Ovary (tissue), 7 donors: ENCODE measurements at regions not wholly inside any gene's neighbourhood (a gene's known extent, or its start where the extent isn't known, plus 50 kb on each side); places are given as distances from the start of the nearest gene placed in this dataset.

ENCODE experiments used
- DNase-seq, 5 donors: peaks; one replicate each; pipeline ENCODE4 v3.0.0-alpha.2; 2019 to 2020
- H3K27ac ChIP-seq, 2 donors: fragments of 200-600 bp; one replicate each; pipeline versions ENCODE4 v1.5.1 to v1.8.0; 2019 to 2022
- H3K27me3 ChIP-seq: fragments of 200-600 bp; one replicate; pipeline ENCODE4 v1.8.0; 2022
- H3K36me3 ChIP-seq: fragments of 200-600 bp; sonication (generic); one replicate; pipeline ENCODE4 v1.5.1; 2019
- H3K4me1 ChIP-seq: one replicate; pipeline ENCODE4 v1.8.1; 2013; ENCODE audit warnings: mild to moderate bottlenecking, moderate library complexity; ENCODE audit not compliant: insufficient read depth
- H3K4me3 ChIP-seq: fragments of 200-600 bp; sonication (generic); one replicate; pipeline ENCODE4 v1.5.1; 2017
- H3K9me3 ChIP-seq, 2 donors: fragments of 200-600 bp in 1 of 2; sonication (generic) in 1 of 2; one replicate each; pipeline versions ENCODE4 v1.5.1 to v1.8.1; 2013 to 2019; ENCODE audit warnings: mild to moderate bottlenecking in 1 of 2, moderate library complexity in 1 of 2
- EP300 ChIP-seq: sonication (generic); formaldehyde crosslinking; IDR thresholded peaks from one replicate; pipeline ENCODE4 v1.6.1; 2017; ENCODE audit warnings: antibody characterized with exemption
- POLR2A ChIP-seq: fragments of 450-650 bp; IDR thresholded peaks from one replicate; pipeline ENCODE4 v1.6.1; 2017; ENCODE audit warnings: antibody characterized with exemption, mild to moderate bottlenecking, moderate library complexity
- WGBS, 3 donors: extraction: QIAGEN DNeasy Blood & Tissue Kit in 1 of 3; methylation state at CpG; one replicate each; pipeline versions ENCODE4 v1.1.5 to v1.1.7; 2013 to 2017; 5-methylcytosine and 5-hydroxymethylcytosine counted together
- intact Hi-C, 4 donors: fragments of 100-400 bp; cut with DNase I; formaldehyde crosslinking; loops; one replicate each; pipeline versions ENCODE4 v1.11.0 to v1.15.1; 2022 to 2023
- TF ChIP-seq, protein P1 (sequence below), 3 donors: fragments of 450-650 bp in 2 of 3; fragments of 200-600 bp in 1 of 3; IDR thresholded peaks; one replicate each; pipeline versions ENCODE4 v1.5.1 to v1.8.0; 2016 to 2022; ENCODE audit warnings: antibody characterized with exemption in 3 of 3, mild to moderate bottlenecking in 1 of 3
- donor health status: DM: no; HTN: no; CAD: no; lungs with moderate emphysema.
- donor health status: DM: no; HTN: no; CAD: no.
- donor health status: Bipolar disorder and iron deficiency.
- donor health status: DM: no; HTN: no; CAD: no.
- donor health status: DM: yes; HTN: yes; CAD: no.

- H3K4me3 ChIP-seq = no peak overlapping the region
- H3K4me1 ChIP-seq = no peaks in the 10 kb centered on the region
- H3K36me3 ChIP-seq = no peaks in the 10 kb centered on the region
- intact Hi-C loops = no loop called here
- no peaks in the 10 kb centered on the region for H3K9me3 ChIP-seq
- DNase-seq = no peak
- no peak for TF ChIP-seq EP300
- no peak for TF ChIP-seq POLR2A
- TF ChIP-seq, protein P1, sequence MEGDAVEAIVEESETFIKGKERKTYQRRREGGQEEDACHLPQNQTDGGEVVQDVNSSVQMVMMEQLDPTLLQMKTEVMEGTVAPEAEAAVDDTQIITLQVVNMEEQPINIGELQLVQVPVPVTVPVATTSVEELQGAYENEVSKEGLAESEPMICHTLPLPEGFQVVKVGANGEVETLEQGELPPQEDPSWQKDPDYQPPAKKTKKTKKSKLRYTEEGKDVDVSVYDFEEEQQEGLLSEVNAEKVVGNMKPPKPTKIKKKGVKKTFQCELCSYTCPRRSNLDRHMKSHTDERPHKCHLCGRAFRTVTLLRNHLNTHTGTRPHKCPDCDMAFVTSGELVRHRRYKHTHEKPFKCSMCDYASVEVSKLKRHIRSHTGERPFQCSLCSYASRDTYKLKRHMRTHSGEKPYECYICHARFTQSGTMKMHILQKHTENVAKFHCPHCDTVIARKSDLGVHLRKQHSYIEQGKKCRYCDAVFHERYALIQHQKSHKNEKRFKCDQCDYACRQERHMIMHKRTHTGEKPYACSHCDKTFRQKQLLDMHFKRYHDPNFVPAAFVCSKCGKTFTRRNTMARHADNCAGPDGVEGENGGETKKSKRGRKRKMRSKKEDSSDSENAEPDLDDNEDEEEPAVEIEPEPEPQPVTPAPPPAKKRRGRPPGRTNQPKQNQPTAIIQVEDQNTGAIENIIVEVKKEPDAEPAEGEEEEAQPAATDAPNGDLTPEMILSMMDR (IDR thresholded peaks at IDR 0.05) = no peak
- no peak overlapping the region for H3K27ac ChIP-seq
- 46 to 49% (median 48%) methylated on average over 5 of the region's 5 CpGs for whole genome bisulfite sequencing, 3 donors
- H3K27me3 ChIP-seq = no peaks in the 10 kb centered on the region
Measured at GRCh38 chr19:33927789-33928457, 131.3 kb downstream of the KCTD15 start.

DNA sequence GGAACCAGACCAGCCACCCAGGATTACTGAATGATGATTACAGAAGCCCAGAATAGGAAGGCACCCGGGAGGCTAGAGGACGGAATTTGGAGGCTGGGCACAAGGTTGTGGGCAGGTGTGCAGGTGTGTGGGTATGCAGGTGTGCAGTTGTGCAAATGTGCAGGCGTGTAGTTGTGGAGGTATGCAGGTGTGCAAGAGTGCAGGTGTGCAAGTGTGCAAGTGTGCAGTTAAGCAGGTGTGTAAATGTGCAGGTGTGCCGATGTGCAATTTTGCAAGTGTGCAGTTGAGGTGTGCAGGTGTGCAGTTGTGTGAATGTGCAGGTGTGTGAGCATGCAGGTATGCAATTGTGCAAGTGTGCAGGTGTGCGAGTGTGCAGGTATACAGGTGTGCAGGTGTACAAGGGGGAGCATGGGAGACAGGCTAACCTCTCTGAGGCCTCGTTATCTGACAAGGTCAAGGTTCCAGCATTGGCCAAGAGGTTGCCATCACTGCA lies 131.8 kb downstream of the KCTD15 start:
- Histone ChIP-seq H3K9me3 (peaks cover 0 to 3% of the 10 kb centered on the region in 2 donors), H3K27ac (no peak overlapping the region), H3K36me3 (no peaks in the 10 kb centered on the region), H3K27me3 (no peaks in the 10 kb centered on the region), H3K4me1 (no peaks in the 10 kb centered on the region), H3K4me3 (no peak overlapping the region)
- intact Hi-C loops = no loop called here
- TF ChIP-seq EP300 = no peak
- DNase-seq = no peak
- 80 to 85% (median 83%) methylated on average over 6 of the region's 6 CpGs for WGBS, 3 donors

GRCh38 chr19:33933931-33934330 lies 137.3 kb downstream of the KCTD15 start:
- intact Hi-C loops = no loop called here
- DNase-seq = no peak
- no peaks in the 10 kb centered on the region for H3K36me3 ChIP-seq
- no peaks in the 10 kb centered on the region for H3K4me1 ChIP-seq
- WGBS, 3 donors = 65 to 88% (median 75%) methylated on average over 2 of the region's 2 CpGs
- H3K27me3 ChIP-seq = no peaks in the 10 kb centered on the region
- H3K9me3 ChIP-seq = peaks cover 0 to 10% of the 10 kb centered on the region in 2 donors
- TF ChIP-seq EP300 = no peak
- no peak for TF ChIP-seq POLR2A
- TF ChIP-seq, protein P1 (IDR thresholded peaks at IDR 0.05) = no peak
- H3K27ac ChIP-seq = no peak overlapping the region
- no peak overlapping the region for H3K4me3 ChIP-seq

GRCh38 chr19:33938821-33939220 lies 142.2 kb downstream of the KCTD15 start:
- TF ChIP-seq POLR2A = no peak
- TF ChIP-seq EP300 = no peak
- TF ChIP-seq, protein P1 (IDR thresholded peaks at IDR 0.05) = no peak
- H3K36me3 ChIP-seq = no peaks in the 10 kb centered on the region
- no peak for DNase-seq
- intact Hi-C loops = no loop called here
- WGBS, 3 donors = 31 to 36% (median 33%) methylated on average over 15 of the region's 15 CpGs
- H3K4me1 ChIP-seq = no peaks in the 10 kb centered on the region
- no peak overlapping the region for H3K4me3 ChIP-seq
- H3K27me3 ChIP-seq = no peaks in the 10 kb centered on the region
- no peak overlapping the region for H3K27ac ChIP-seq
- peaks cover 0 to 6% of the 10 kb centered on the region in 2 donors for H3K9me3 ChIP-seq

- Histone ChIP-seq H3K27ac (no peak overlapping the region), H3K9me3 (no peaks in the 10 kb centered on the region), H3K4me1 (no peaks in the 10 kb centered on the region), H3K4me3 (no peak overlapping the region), H3K27me3 (no peaks in the 10 kb centered on the region), H3K36me3 (no peaks in the 10 kb centered on the region)
- intact Hi-C loops = no loop called here
- no peak for DNase-seq
- TF ChIP-seq, protein P1 (IDR thresholded peaks at IDR 0.05) = no peak
- TF ChIP-seq POLR2A (no peak), EP300 (no peak)
- WGBS, 3 donors = 87 to 90% (median 88%) methylated on average over 5 of the region's 5 CpGs
Measured at GRCh38 chr19:33941133-33941532, 144.5 kb downstream of the KCTD15 start.
